ENCODE measurements at regions not wholly inside any gene's neighbourhood (a gene's known extent, or its start where the extent isn't known, plus 50 kb on each side); places are given as distances from the start of the nearest gene placed in this dataset.

GRCh38 chr1:213669512-213669911 lies 318.3 kb upstream of the PROX1 start:
- H3K9me3 ChIP-seq (ENCODE audit: low read length): no peaks in the 10 kb centered on the region
- peak overlapping the region; percentile 37; the same call in 1 of the 2 replicates for H3K4me2 ChIP-seq (ENCODE audit: low read length)
- no peaks in the 10 kb centered on the region for H4K20me1 ChIP-seq (ENCODE audit: insufficient read depth, low read length)
- H3K79me2 ChIP-seq (ENCODE audit: insufficient read depth, low read depth, low read length): no peaks in the 10 kb centered on the region
- H3K36me3 ChIP-seq (ENCODE audit: insufficient read depth, low read length): no peaks in the 10 kb centered on the region
- no peak overlapping the region for H2AFZ ChIP-seq (ENCODE audit: low read length)
- BruUV-seq (replicated peaks): no TSS peak
- H3K4me1 ChIP-seq (ENCODE audit: insufficient read depth, low read length, poor library complexity, severe bottlenecking): peaks cover 22% of the 10 kb centered on the region
- H3K27ac ChIP-seq (ENCODE audit: low read depth, low read length, poor library complexity, severe bottlenecking): peak overlapping the region; percentile 43
- no peak for TF ChIP-seq CTCF (conservative IDR thresholded peaks at IDR 0.05; ENCODE audit: low read length)
- no peak for TF ChIP-seq EZH2phosphoT487 (IDR thresholded peaks at IDR 0.05; ENCODE audit: borderline replicate concordance, low read depth, low read length)
- intact Hi-C loops (cut with micrococcal nuclease; ENCODE audit: unreplicated experiment): no loop called here
- H3K9me2 ChIP-seq (ENCODE audit: insufficient read depth, low read length): no peaks in the 10 kb centered on the region
- ChIA-PET CTCF (ENCODE audit: unreplicated experiment) (no interaction called here), POLR2A (no interaction called here)
- DNase-seq (ENCODE audit: low spot score): no peak
- H3K4me3 ChIP-seq (ENCODE audit: low read depth, low read length, poor library complexity, severe bottlenecking): no peak overlapping the region

- Histone ChIP-seq H3K9me2 (ENCODE audit: insufficient read depth, low read length) (no peaks in the 10 kb centered on the region), H3K4me1 (ENCODE audit: insufficient read depth, low read length, poor library complexity, severe bottlenecking) (peaks cover 22% of the 10 kb centered on the region), H3K4me2 (ENCODE audit: low read length) (peak overlapping the region; percentile 37; the same call in 1 of the 2 replicates), H3K27ac (ENCODE audit: low read depth, low read length, poor library complexity, severe bottlenecking) (peak overlapping the region; percentile 43), H3K9me3 (ENCODE audit: low read length) (no peaks in the 10 kb centered on the region), H4K20me1 (ENCODE audit: insufficient read depth, low read length) (no peaks in the 10 kb centered on the region), H2AFZ (ENCODE audit: low read length) (no peak overlapping the region), H3K4me3 (ENCODE audit: low read depth, low read length, poor library complexity, severe bottlenecking) (no peak overlapping the region), H3K79me2 (ENCODE audit: insufficient read depth, low read depth, low read length) (no peaks in the 10 kb centered on the region), H3K36me3 (ENCODE audit: insufficient read depth, low read length) (no peaks in the 10 kb centered on the region)
- intact Hi-C loops (cut with micrococcal nuclease; ENCODE audit: unreplicated experiment): no loop called here
- ChIA-PET POLR2A (no interaction called here), CTCF (ENCODE audit: unreplicated experiment) (no interaction called here)
- DNase-seq (ENCODE audit: low spot score): peak; percentile 78
- TF ChIP-seq EZH2phosphoT487 (IDR thresholded peaks at IDR 0.05; ENCODE audit: borderline replicate concordance, low read depth, low read length): no peak
- TF ChIP-seq CTCF (conservative IDR thresholded peaks at IDR 0.05; ENCODE audit: low read length): no peak
- no TSS peak for BruUV-seq (replicated peaks)
Measured at GRCh38 chr1:213669964-213670691, 317.6 kb upstream of the PROX1 start.

- ChIA-PET CTCF (ENCODE audit: unreplicated experiment) (no interaction called here), POLR2A (no interaction called here)
- no peak for TF ChIP-seq CTCF (conservative IDR thresholded peaks at IDR 0.05; ENCODE audit: low read length)
- no peak for TF ChIP-seq EZH2phosphoT487 (IDR thresholded peaks at IDR 0.05; ENCODE audit: borderline replicate concordance, low read depth, low read length)
- H3K4me3 ChIP-seq (ENCODE audit: low read depth, low read length, poor library complexity, severe bottlenecking): no peak overlapping the region
- intact Hi-C loops (cut with micrococcal nuclease; ENCODE audit: unreplicated experiment): no loop called here
- H3K4me1 ChIP-seq (ENCODE audit: insufficient read depth, low read length, poor library complexity, severe bottlenecking): peaks cover 22% of the 10 kb centered on the region
- H3K36me3 ChIP-seq (ENCODE audit: insufficient read depth, low read length): no peaks in the 10 kb centered on the region
- no peak overlapping the region for H2AFZ ChIP-seq (ENCODE audit: low read length)
- no peaks in the 10 kb centered on the region for H4K20me1 ChIP-seq (ENCODE audit: insufficient read depth, low read length)
- no peaks in the 10 kb centered on the region for H3K9me3 ChIP-seq (ENCODE audit: low read length)
- DNase-seq (ENCODE audit: low spot score): no peak
- H3K4me2 ChIP-seq (ENCODE audit: low read length): peak overlapping the region; percentile 37; the same call in 1 of the 2 replicates
- peak overlapping the region; percentile 12 for H3K27ac ChIP-seq (ENCODE audit: low read depth, low read length, poor library complexity, severe bottlenecking)
- H3K9me2 ChIP-seq (ENCODE audit: insufficient read depth, low read length): no peaks in the 10 kb centered on the region
- no peaks in the 10 kb centered on the region for H3K79me2 ChIP-seq (ENCODE audit: insufficient read depth, low read depth, low read length)
- BruUV-seq (replicated peaks): no TSS peak
Measured at GRCh38 chr1:213670692-213671023, 317.1 kb upstream of the PROX1 start.
